ENCODE measurements at regions not wholly inside any gene's neighbourhood (a gene's known extent, or its start where the extent isn't known, plus 50 kb on each side); places are given as distances from the start of the nearest gene placed in this dataset.

GRCh38 chr2:76668279-76668678 is 853.9 kb downstream of the LRRTM4 start:
- no peak overlapping the region for H3K27ac ChIP-seq (ENCODE audit: insufficient read depth, low read depth, low read length)
- TF ChIP-seq GATA2 (IDR thresholded peaks at IDR 0.05; ENCODE audit: insufficient read depth, insufficient read length, low read depth, low read length): no peak
- no peak for TF ChIP-seq EZH2 (IDR thresholded peaks at IDR 0.05; ENCODE audit: borderline replicate concordance, low read depth, low read length, severe bottlenecking)
- no peak for TF ChIP-seq POLR2AphosphoS5 (IDR thresholded peaks at IDR 0.05; ENCODE audit: insufficient read depth, low read depth, low read length)
- no peak for TF ChIP-seq JUN (IDR thresholded peaks at IDR 0.05; ENCODE audit: borderline replicate concordance, insufficient read depth, insufficient read length, low read depth)
- TF ChIP-seq MAX (IDR thresholded peaks at IDR 0.05; ENCODE audit: insufficient read depth, insufficient read length): no peak
- TF ChIP-seq CTCF (IDR thresholded peaks at IDR 0.05; ENCODE audit: extremely low read depth in 1 of 2, insufficient read depth in 1 of 2, low read depth in 1 of 2, low read length in 2 of 2): no peak
- no peak for TF ChIP-seq MYC (IDR thresholded peaks at IDR 0.05; ENCODE audit: low read depth, low read length)
- no peak for TF ChIP-seq FOS (IDR thresholded peaks at IDR 0.05; ENCODE audit: borderline replicate concordance, insufficient read depth, low read length)
- no peak overlapping the region for H2AFZ ChIP-seq (ENCODE audit: low read depth, low read length)
- no peaks in the 10 kb centered on the region for H3K9me3 ChIP-seq (replicated peaks; ENCODE audit: control insufficient read depth, insufficient read depth, low read length)
- H3K27me3 ChIP-seq (ENCODE audit: control insufficient read depth in 2 of 2, insufficient read depth in 2 of 2, low read length in 2 of 2): no peaks in the 10 kb centered on the region
- intact Hi-C loops (cut with micrococcal nuclease) (no loop called here), dilution Hi-C loops (cut with MboI; ENCODE audit: extremely low pct_ligation_motif_present, low sequenced_read_pairs) (no loop called here)
- no peaks in the 10 kb centered on the region for H3K79me2 ChIP-seq (ENCODE audit: control insufficient read depth, insufficient read depth, low read length)
- ChIA-PET CTCF (no interaction called here), POLR2A (no interaction called here)
- no peaks in the 10 kb centered on the region for H3K9me1 ChIP-seq (replicated peaks; ENCODE audit: control insufficient read depth, extremely low read depth, insufficient read depth, low read length)
- no peak overlapping the region for H3K4me3 ChIP-seq (replicated peaks in 1 of 3; ENCODE audit: insufficient read depth in 1 of 3, low read depth in 1 of 3, low read length in 3 of 3)
- no peaks in the 10 kb centered on the region for H3K36me3 ChIP-seq (ENCODE audit: control insufficient read depth in 2 of 2, extremely low read depth in 1 of 2, insufficient read depth in 2 of 2, low read length in 2 of 2)
- H3K4me1 ChIP-seq (ENCODE audit: control insufficient read depth, extremely low read depth, insufficient read depth, low read length): no peaks in the 10 kb centered on the region
- no peak overlapping the region for H3K4me2 ChIP-seq (ENCODE audit: insufficient read depth, low read length)
- FAIRE-seq: no peak
- no peak for DNase-seq (ENCODE audit: low read depth, low spot score)
- BruUV-seq (replicated peaks): no TSS peak
- no peak overlapping the region for H3K9ac ChIP-seq (replicated peaks; ENCODE audit: extremely low read depth, insufficient read depth, low read length)
- no peaks in the 10 kb centered on the region for H4K20me1 ChIP-seq (replicated peaks; ENCODE audit: control insufficient read depth, extremely low read depth, insufficient read depth, low read length)

Measured in endothelial cell of umbilical vein (primary cell).